IMR-90 (cell line): ENCODE measurements at regions not wholly inside any gene's neighbourhood (a gene's known extent, or its start where the extent isn't known, plus 50 kb on each side); places are given as distances from the start of the nearest gene placed in this dataset.
A peak's percentile ranks its signal among the peaks of the same experiment; 100 is the strongest.

Experiments
- ATAC-seq: fragments of 200-7000 bp; cut with Tn5 transposase; 2 replicates; pipeline ENCODE4 v1.9.1; 2020; ENCODE audit warnings: low read depth, mild to moderate bottlenecking, moderate library complexity
- BruUV-seq: library from RNA; stranded (reverse); fragments of 400-500 nt; replicated peaks from 2 replicates; lab custom pipeline; 2021; lab: Mats Ljungman, UMichigan
- CTCF ChIA-PET: fragments of 300-600 bp; formaldehyde crosslinking; extraction: SDS; loops from one replicate; lab custom pipeline; 2021; ENCODE audit warnings: antibody characterized with exemption; lab: Yijun Ruan, JAX
- POLR2A ChIA-PET: fragments of 300-600 bp; sonication (Branson Sonifier 250); formaldehyde crosslinking; loops from one replicate; lab custom pipeline; 2022; ENCODE audit warnings: antibody characterized with exemption; ENCODE audit not compliant: unreplicated experiment; lab: Charles Lee
- DNase-seq: peaks from one replicate; pipeline ENCODE4 v3.0.0; 2013
- H2AFZ ChIP-seq: replicated peaks from 2 replicates; pipeline ENCODE3; 2013; ENCODE audit warnings: low read length, mild to moderate bottlenecking; ENCODE audit not compliant: poor library complexity
- H2AK5ac ChIP-seq: 2 replicates; pipeline ENCODE4 v1.6.1; 2013; ENCODE audit warnings: low read depth, low read length, inconsistent platforms
- H2AK9ac ChIP-seq: replicated peaks from 2 replicates; pipeline ENCODE3; 2013; ENCODE audit warnings: mild to moderate bottlenecking, low read depth, low read length, moderate library complexity; ENCODE audit not compliant: poor library complexity
- H2BK120ac ChIP-seq: 2 replicates; pipeline ENCODE4 v1.6.1; 2013; ENCODE audit warnings: low read depth, low read length, inconsistent platforms
- H2BK15ac ChIP-seq: 3 replicates; pipeline ENCODE4 v1.6.1; 2013; ENCODE audit warnings: low read depth, low read length, inconsistent platforms
- H2BK20ac ChIP-seq: 2 replicates; pipeline ENCODE4 v1.6.1; 2013; ENCODE audit warnings: low read depth, mild to moderate bottlenecking, inconsistent platforms, low read length, moderate library complexity
- H2BK5ac ChIP-seq: 2 replicates; pipeline ENCODE4 v1.6.1; 2013; ENCODE audit warnings: mild to moderate bottlenecking, low read depth, low read length, inconsistent platforms; ENCODE audit not compliant: poor library complexity, severe bottlenecking
- H3K14ac ChIP-seq: replicated peaks from 2 replicates; pipeline ENCODE4 v1.6.1; 2013; ENCODE audit warnings: low read depth, low read length, inconsistent platforms
- H3K18ac ChIP-seq: 2 replicates; pipeline ENCODE4 v1.6.1; 2013; ENCODE audit warnings: low read depth, low read length, control low read depth
- H3K23ac ChIP-seq: 2 replicates; pipeline ENCODE4 v1.6.1; 2013; ENCODE audit warnings: low read depth, low read length, inconsistent platforms
- H3K27ac ChIP-seq: 2 replicates; pipeline ENCODE4 v1.5.1; 2013; ENCODE audit warnings: mild to moderate bottlenecking, control low read depth, low read length; ENCODE audit not compliant: insufficient read depth
- H3K27me3 ChIP-seq: 2 replicates; pipeline ENCODE4 v1.6.1; 2013; ENCODE audit warnings: low read length; ENCODE audit not compliant: control insufficient read depth, insufficient read depth
- H3K36me3 ChIP-seq: 2 replicates; pipeline ENCODE4 v1.6.1; 2013; ENCODE audit warnings: low read length, mixed read lengths; ENCODE audit not compliant: control insufficient read depth, insufficient read depth
- H3K4ac ChIP-seq: 2 replicates; pipeline ENCODE4 v1.6.1; 2013; ENCODE audit warnings: low read depth, low read length, inconsistent platforms
- H3K4me1 ChIP-seq: 2 replicates; pipeline ENCODE4 v1.6.1; 2013; ENCODE audit warnings: low read length, mixed read lengths; ENCODE audit not compliant: control insufficient read depth, insufficient read depth
- H3K4me2 ChIP-seq: 2 replicates; pipeline ENCODE4 v1.6.1; 2013; ENCODE audit warnings: low read depth, mild to moderate bottlenecking, control low read depth, low read length, moderate library complexity
- H3K4me3 ChIP-seq: 2 replicates; pipeline ENCODE4 v1.5.1; 2013; ENCODE audit warnings: low read depth, mild to moderate bottlenecking, control low read depth, low read length, moderate library complexity; ENCODE audit not compliant: insufficient read depth
- H3K56ac ChIP-seq: 2 replicates; pipeline ENCODE4 v1.6.1; 2013; ENCODE audit warnings: low read length, inconsistent platforms; ENCODE audit not compliant: insufficient read depth; ENCODE audit errors: extremely low read depth
- H3K79me1 ChIP-seq, 2 experiments: 2 replicates each; pipeline ENCODE4 v1.6.1; 2013; ENCODE audit warnings: low read length in 2 of 2, inconsistent platforms in 1 of 2, low read depth in 1 of 2
- H3K9ac ChIP-seq: 2 replicates; pipeline ENCODE4 v1.6.1; 2013; ENCODE audit warnings: low read depth, low read length, control low read depth
- H3K9me1 ChIP-seq: 2 replicates; pipeline ENCODE4 v1.6.1; 2013; ENCODE audit warnings: low read length, inconsistent platforms; ENCODE audit not compliant: insufficient read depth
- H3K9me3 ChIP-seq: 2 replicates; pipeline ENCODE4 v1.6.1; 2013; ENCODE audit warnings: low read length; ENCODE audit not compliant: control insufficient read depth, insufficient read depth
- H4K20me1 ChIP-seq: 2 replicates; pipeline ENCODE4 v1.6.1; 2013; ENCODE audit warnings: low read length, inconsistent platforms; ENCODE audit not compliant: insufficient read depth
- H4K5ac ChIP-seq: 2 replicates; pipeline ENCODE4 v1.6.1; 2013; ENCODE audit warnings: mild to moderate bottlenecking, low read depth, low read length, control low read depth
- H4K8ac ChIP-seq, 2 experiments: 2 replicates each; pipeline ENCODE4 v1.6.1; 2013; ENCODE audit warnings: low read depth in 2 of 2, low read length in 2 of 2, control low read depth in 1 of 2, inconsistent platforms in 1 of 2
- H4K91ac ChIP-seq: 2 replicates; pipeline ENCODE4 v1.6.1; 2013; ENCODE audit warnings: low read depth, low read length, inconsistent platforms; ENCODE audit not compliant: insufficient read depth
- MXI1 ChIP-seq: IDR thresholded peaks from 2 replicates; pipeline ENCODE4 v1.6.1; 2012; ENCODE audit warnings: low read depth, mild to moderate bottlenecking, low read length, moderate library complexity, borderline replicate concordance
- USF2 ChIP-seq: fragments of 150-350 bp; IDR thresholded peaks from 2 replicates; pipeline ENCODE4 v1.6.1; 2017; ENCODE audit warnings: mild to moderate bottlenecking, antibody characterized with exemption, low read length, low read depth
- WGBS, 2 experiments: methylation state at CpG; one replicate each; pipeline versions ENCODE4 v1.1.5 to v1.1.7; 2013; ENCODE audit warnings: missing lambda C conversion rate in 2 of 2; ENCODE audit not compliant: insufficient read length in 1 of 2; ENCODE audit errors: extremely low coverage in 2 of 2; 5-methylcytosine and 5-hydroxymethylcytosine counted together
- dilution Hi-C: fragments of 300-500 bp; cut with HindIII; formaldehyde crosslinking; loops from one replicate; pipeline ENCODE4 v1.14.3; 2018; ENCODE audit warnings: low sequenced_read_pairs; ENCODE audit not compliant: unreplicated experiment
- in situ Hi-C: fragments of 300-500 bp; cut with MboI; formaldehyde crosslinking; loops from 3 replicates; pipeline ENCODE4 v1.14.3; 2019; ENCODE audit warnings: low sequenced_read_pairs, inconsistent platforms, mixed read lengths
- intact Hi-C: fragments of 100-400 bp; cut with micrococcal nuclease; formaldehyde crosslinking; loops from 2 replicates; pipeline ENCODE4 v1.10.0; 2022
- TF ChIP-seq, protein P1 (sequence below): fragments of 150-350 bp; IDR thresholded peaks from 2 replicates; pipeline ENCODE4 v1.6.1; 2016; ENCODE audit warnings: low read depth, mild to moderate bottlenecking, low read length, moderate library complexity, borderline replicate concordance

DNA sequence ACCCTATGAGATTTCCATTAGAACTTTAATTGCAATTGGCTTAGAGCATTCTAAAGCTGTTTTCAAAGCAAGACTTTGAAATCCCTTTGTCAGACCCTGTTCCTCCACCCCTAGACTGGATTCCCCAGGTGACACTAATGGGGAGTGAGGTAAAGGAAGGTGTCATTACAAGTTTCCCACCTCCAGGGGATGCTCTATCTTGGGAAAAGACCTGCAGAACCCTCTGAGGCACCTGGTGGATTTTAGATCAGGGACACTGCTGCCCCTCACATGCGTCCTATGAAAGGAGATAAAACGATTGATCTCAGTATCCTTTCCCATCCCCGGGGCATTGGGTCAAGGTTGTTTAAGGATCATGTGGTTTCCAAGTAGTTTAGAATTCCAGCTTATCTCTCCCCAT, 80.3 kb upstream of the RGS4 start:
- no peaks in the 10 kb centered on the region for H3K27me3 ChIP-seq
- no peaks in the 10 kb centered on the region for H4K20me1 ChIP-seq
- dilution Hi-C loops (no loop called here), intact Hi-C loops (no loop called here), in situ Hi-C loops (no loop called here)
- ATAC-seq (no peak), DNase-seq (no peak)
- H2AK9ac ChIP-seq: no peak overlapping the region
- no CpG with 5 or more reads among the region's 3 CpGs for WGBS, 2 experiments
- H3K79me1 ChIP-seq: no peaks in the 10 kb centered on the region; a peak in 1 of 4 replicates
- H3K9me3 ChIP-seq: no peaks in the 10 kb centered on the region
- no peaks in the 10 kb centered on the region for H3K9me1 ChIP-seq
- BruUV-seq: no TSS peak
- no peak overlapping the region for H2BK5ac ChIP-seq
- TF ChIP-seq MXI1: no peak
- TF ChIP-seq, protein P1, sequence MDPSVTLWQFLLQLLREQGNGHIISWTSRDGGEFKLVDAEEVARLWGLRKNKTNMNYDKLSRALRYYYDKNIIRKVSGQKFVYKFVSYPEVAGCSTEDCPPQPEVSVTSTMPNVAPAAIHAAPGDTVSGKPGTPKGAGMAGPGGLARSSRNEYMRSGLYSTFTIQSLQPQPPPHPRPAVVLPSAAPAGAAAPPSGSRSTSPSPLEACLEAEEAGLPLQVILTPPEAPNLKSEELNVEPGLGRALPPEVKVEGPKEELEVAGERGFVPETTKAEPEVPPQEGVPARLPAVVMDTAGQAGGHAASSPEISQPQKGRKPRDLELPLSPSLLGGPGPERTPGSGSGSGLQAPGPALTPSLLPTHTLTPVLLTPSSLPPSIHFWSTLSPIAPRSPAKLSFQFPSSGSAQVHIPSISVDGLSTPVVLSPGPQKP: no peak
- TF ChIP-seq USF2: no peak
- no peak overlapping the region for H2AFZ ChIP-seq
- no peak overlapping the region for H3K27ac ChIP-seq
- no peak overlapping the region for H2AK5ac ChIP-seq
- no peak overlapping the region for H3K4me3 ChIP-seq
- H4K8ac ChIP-seq: no peak overlapping the region
- H3K18ac ChIP-seq: no peak overlapping the region
- H3K36me3 ChIP-seq: no peaks in the 10 kb centered on the region
- H3K4ac ChIP-seq: no peak overlapping the region
- no peak overlapping the region for H3K23ac ChIP-seq
- 0 out of 2 replicates have a peak overlapping the region, but pooled peaks have one; percentile 4 for H3K14ac ChIP-seq
- peaks cover under 1% of the 10 kb centered on the region; the same call in 1 of the 2 replicates for H3K4me1 ChIP-seq
- no peak overlapping the region for H4K91ac ChIP-seq
- H2BK120ac ChIP-seq: peak overlapping the region; percentile 53; the same call in 1 of the 2 replicates
- peak overlapping the region; percentile 31; the same call in 1 of the 2 replicates for H2BK20ac ChIP-seq
- H3K9ac ChIP-seq: no peak overlapping the region
- POLR2A ChIA-PET: no interaction called here
- H3K56ac ChIP-seq: no peak overlapping the region
- no peak overlapping the region for H2BK15ac ChIP-seq
- CTCF ChIA-PET: no interaction called here
- H4K5ac ChIP-seq: no peak overlapping the region
- H3K4me2 ChIP-seq: no peak overlapping the region
